HG03280 (cell line): ENCODE measurements at regions not wholly inside any gene's neighbourhood (a gene's known extent, or its start where the extent isn't known, plus 50 kb on each side); places are given as distances from the start of the nearest gene placed in this dataset.
"Not testable (repeated sequence)": the region's sequence is repeated elsewhere in the genome, so short reads cannot be mapped to it uniquely, and the experiment has no call there.

Experiments
- ATAC-seq: cut with Tn5 transposase; IDR thresholded peaks from one replicate; pipeline ENCODE4 v1.9.1; 2021; ENCODE audit warnings: mild to moderate bottlenecking, moderate library complexity; ENCODE audit not compliant: unreplicated experiment

GRCh38 chr6:119985952-119986736, 636.6 kb upstream of the MAN1A1 start:
- ATAC-seq: no peak

- ATAC-seq: no peak
These were observed 631.2 kb upstream of the MAN1A1 start for GRCh38 chr6:119980802-119981201.

DNA sequence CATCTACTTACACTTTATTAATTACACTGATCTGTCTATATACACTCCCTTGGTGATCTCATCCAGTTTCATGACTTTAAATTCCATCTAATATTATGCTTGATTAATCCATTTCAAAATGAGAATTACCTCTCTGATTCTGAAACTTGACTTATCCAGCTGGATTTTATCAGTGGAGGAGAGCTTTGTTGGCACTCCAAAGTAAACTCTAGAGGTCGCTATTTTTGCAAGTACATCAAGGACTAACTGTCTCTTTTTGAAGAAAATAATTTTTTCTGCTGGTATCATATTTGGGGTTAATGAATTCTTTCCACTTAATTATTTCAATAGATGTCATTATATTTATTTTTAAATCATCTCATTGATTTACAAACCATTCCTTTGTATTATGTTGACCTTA, 630.3 kb upstream of the MAN1A1 start:
- no peak for ATAC-seq

DNA sequence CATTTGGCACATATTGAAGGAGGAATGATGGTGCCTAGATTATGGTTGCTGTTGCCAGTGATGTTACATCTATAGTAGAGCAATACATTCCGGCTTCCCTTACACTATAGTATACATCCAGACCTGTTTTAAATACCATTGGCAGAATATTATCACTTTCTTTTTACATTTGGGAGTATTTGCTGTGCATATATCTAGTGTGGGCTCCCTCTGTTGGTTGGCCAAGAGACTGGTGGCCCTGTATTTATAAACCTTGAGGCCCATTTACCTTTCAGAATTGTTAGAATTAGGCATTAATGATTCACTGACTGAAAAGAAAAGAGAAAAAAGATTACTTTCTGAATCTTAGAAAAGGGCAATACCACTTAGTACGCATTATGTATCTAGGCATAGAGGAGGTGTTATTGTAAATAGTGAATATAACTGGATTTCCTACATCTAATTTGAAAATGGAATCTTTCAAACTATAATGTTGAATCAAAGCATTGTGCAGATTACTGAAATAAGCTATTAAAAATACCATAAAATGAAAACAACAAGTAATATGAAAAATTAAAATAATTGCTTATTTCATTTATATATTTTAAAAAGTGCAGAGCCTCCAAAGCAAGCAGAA, 628.8 kb upstream of the MAN1A1 start:
- peak; percentile 74 for ATAC-seq

- no peak for ATAC-seq
These were observed 625.0 kb upstream of the MAN1A1 start for GRCh38 chr6:119974430-119975159.

DNA sequence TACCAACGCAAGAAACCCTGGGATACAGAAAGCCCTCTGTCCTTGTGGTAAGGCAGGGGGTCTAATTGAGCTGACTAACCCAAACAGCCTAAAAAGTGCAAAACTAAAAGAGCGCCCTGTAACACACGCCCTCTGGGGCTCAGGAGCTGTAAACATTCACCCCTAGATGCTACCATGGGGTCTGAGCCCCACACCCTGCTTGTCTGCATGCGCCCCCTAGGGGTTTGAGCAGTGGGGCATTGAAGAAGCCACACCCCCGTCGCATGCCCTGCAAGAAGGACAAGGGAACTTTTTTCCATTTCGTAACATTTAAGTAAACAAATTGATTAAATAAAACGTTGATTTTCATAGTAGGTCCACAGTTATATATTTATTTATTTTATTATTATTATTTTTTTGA, 616.9 kb upstream of the MAN1A1 start:
- ATAC-seq: no peak

- no peak for ATAC-seq
These were observed 616.3 kb upstream of the MAN1A1 start for GRCh38 chr6:119965900-119966299.

DNA sequence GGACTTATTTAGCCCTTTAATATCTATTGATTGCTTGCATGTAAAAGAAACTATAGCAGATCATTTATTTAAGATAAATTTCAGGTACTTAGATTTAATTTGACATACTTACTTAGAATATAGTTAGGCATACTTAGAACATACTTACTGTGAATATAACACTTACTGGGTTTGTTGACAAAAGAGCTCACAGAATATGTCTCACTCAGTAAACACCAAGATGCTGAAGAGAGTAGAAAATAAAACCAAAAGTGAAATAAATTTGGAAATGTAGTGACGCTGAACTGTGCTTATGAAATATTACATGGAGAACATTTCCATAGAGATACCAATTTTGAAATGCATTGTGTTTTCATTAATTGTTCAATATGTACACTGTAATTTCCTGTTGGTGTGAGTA, 615.4 kb upstream of the MAN1A1 start:
- no peak for ATAC-seq

DNA sequence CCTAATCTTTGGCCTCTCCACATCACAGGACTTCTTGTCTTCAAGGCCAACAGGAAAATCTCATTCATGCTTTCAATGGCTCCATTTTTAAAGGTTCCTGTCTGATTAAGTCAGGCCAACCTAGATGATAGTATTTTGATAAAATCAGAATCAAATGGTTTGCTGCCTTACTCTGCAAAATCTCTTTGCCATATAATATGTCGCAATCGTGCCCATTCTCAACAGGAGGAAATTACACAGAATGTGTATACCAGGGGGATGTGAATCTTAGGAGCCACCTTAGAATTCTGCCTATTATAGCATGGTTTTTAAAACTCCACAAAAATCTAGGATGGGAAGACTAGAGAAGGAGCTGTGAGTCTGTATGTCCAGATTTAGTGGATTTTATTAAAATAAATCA, 612.9 kb upstream of the MAN1A1 start:
- ATAC-seq: no peak

DNA sequence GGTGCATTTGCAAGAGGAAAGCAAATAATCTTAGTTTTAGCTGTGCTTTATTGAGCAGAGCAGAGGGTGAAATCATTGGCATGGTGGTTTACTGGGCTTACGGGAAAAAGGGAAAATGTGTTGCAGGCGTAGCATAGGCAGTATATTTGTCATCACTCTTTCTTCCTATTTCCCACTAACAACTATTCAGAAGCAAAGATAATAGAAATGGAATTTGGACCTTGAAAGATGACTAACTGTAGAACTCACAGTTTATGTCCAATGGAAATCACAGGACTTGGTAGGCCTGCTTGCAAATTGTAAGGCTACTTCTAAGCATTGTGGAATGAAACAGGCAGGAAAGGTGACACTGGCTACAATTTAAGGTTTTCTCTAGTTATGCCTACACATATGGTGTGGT, 611.9 kb upstream of the MAN1A1 start:
- ATAC-seq: no peak

GRCh38 chr6:119960456-119960855, 610.9 kb upstream of the MAN1A1 start:
- no peak for ATAC-seq

DNA sequence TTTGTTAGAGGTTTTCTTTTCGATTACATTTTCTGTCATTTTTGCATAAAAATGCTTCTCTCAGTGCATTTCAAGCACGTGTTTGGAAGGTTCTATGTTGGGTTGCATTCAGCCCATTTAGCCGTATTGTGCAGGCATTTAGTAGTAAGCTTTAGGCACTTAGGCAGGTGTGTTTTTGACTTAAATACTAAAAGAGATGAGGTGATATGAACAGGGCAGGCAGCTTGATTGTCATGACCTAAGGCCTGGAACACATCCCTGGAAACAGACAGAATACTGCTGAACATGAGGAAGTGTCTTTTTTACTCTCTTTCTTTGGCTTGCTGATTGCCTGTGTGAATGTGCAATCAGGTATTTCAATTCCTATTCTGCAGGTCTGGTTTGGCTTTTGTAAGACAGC, 610.5 kb upstream of the MAN1A1 start:
- ATAC-seq: no peak

GRCh38 chr6:119957195-119957594, 607.6 kb upstream of the MAN1A1 start:
- ATAC-seq: no peak

GRCh38 chr6:119952696-119953095, 603.1 kb upstream of the MAN1A1 start:
- ATAC-seq: no peak

DNA sequence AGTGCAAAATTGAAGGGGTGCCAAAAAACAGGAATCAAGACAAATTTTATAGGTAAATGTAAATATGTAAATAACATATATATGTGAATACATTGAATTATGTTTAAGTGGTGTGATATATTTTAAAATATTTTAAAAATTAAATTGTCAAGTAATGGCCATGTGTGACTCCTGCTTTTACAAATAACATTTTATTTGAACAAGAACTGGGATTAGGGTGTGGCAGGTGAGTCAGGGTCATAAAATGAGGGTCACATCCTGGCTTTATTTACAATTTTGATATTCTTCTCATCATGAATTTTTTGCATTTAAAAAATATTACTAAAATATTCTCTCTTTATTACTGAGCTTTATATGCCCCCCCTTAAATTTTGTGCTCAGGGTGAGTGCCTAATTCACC, 601.1 kb upstream of the MAN1A1 start:
- ATAC-seq: no peak

GRCh38 chr6:119942078-119942752, 592.7 kb upstream of the MAN1A1 start:
- no peak for ATAC-seq

GRCh38 chr6:119938752-119939151, 589.2 kb upstream of the MAN1A1 start:
- ATAC-seq: no peak

DNA sequence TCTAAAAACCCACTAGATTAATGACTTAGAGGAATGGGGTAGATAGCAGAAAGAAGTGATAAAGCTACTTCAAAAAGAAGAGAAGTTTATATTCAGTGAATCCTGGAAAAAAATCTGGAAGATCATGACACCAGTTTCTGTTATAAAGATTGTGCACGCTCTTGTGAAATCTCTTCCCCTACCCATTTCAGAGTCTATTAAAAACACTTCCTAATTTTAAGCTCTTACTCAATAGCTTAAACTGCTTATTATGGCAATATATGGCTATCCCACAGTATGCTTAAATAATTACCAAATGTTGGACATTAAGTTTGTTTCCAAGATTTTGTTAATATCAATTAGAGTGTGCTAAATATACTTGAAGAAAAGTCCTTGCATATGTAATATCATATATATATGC, 585.3 kb upstream of the MAN1A1 start:
- ATAC-seq: no peak

GRCh38 chr6:119929121-119929520, 579.6 kb upstream of the MAN1A1 start:
- ATAC-seq: no peak

GRCh38 chr6:119924888-119925287, 575.3 kb upstream of the MAN1A1 start:
- ATAC-seq: not testable (repeated sequence)

- no peak for ATAC-seq
These were observed 573.3 kb upstream of the MAN1A1 start for GRCh38 chr6:119922814-119923213.
